22Rv1 (cell line): ENCODE measurements at regions not wholly inside any gene's neighbourhood (a gene's known extent, or its start where the extent isn't known, plus 50 kb on each side); places are given as distances from the start of the nearest gene placed in this dataset.

Experiments
- CTCF ChIP-seq: fragments of 450-650 bp; IDR thresholded peaks from 2 replicates; pipeline ENCODE4 v1.5.1; 2017; ENCODE audit warnings: mild to moderate bottlenecking
- ZFX ChIP-seq: fragments of 450-650 bp; IDR thresholded peaks from 2 replicates; pipeline ENCODE4 v1.6.1; 2017; ENCODE audit warnings: antibody characterized with exemption, borderline replicate concordance

- TF ChIP-seq CTCF: no peak
- TF ChIP-seq ZFX: no peak
Measured at GRCh38 chr4:184895012-184895695, 69.4 kb upstream of the ACSL1 start.
